Activated CD4-positive, alpha-beta T cell treated with anti-CD3 and anti-CD28 coated beads, Interleukin-2, amount 10 ng/mL, durations not matched to agents 24 days and 14 days (primary cell): ENCODE measurements at regions not wholly inside any gene's neighbourhood (a gene's known extent, or its start where the extent isn't known, plus 50 kb on each side); places are given as distances from the start of the nearest gene placed in this dataset.

ENCODE experiments used
- DNase-seq: peaks from one replicate; pipeline ENCODE4 v3.0.0; 2022
- H3K27ac Mint-ChIP-seq: one replicate; pipeline ENCODE4 v1.8.0; 2022; ENCODE audit warnings: mild to moderate bottlenecking, mixed read lengths
- H3K27me3 Mint-ChIP-seq: one replicate; pipeline ENCODE4 v1.8.0; 2022; ENCODE audit warnings: mixed read lengths
- H3K36me3 Mint-ChIP-seq: one replicate; pipeline ENCODE4 v1.8.0; 2022; ENCODE audit warnings: low read depth, mild to moderate bottlenecking, mixed read lengths
- H3K4me1 Mint-ChIP-seq: one replicate; pipeline ENCODE4 v1.8.0; 2021; ENCODE audit warnings: mixed read lengths
- H3K4me3 Mint-ChIP-seq: one replicate; pipeline ENCODE4 v1.8.0; 2022; ENCODE audit warnings: mild to moderate bottlenecking, moderate library complexity, mixed read lengths
- H3K9me3 Mint-ChIP-seq: one replicate; pipeline ENCODE4 v1.8.0; 2021; ENCODE audit warnings: mixed read lengths
- intact Hi-C: fragments of 100-400 bp; cut with micrococcal nuclease; formaldehyde crosslinking; loops from one replicate; pipeline ENCODE4 v1.15.1; 2023

- no peaks in the 10 kb centered on the region for H3K36me3 Mint-ChIP-seq
- H3K27me3 Mint-ChIP-seq, result no peaks in the 10 kb centered on the region
- H3K4me1 Mint-ChIP-seq, result no peaks in the 10 kb centered on the region
- peaks cover 4% of the 10 kb centered on the region for H3K9me3 Mint-ChIP-seq
- intact Hi-C loops, result no loop called here
- H3K27ac Mint-ChIP-seq, result no peak overlapping the region
- DNase-seq, result no peak
- no peak overlapping the region for H3K4me3 Mint-ChIP-seq
These were observed 174.6 kb downstream of the RASSF9 start for GRCh38 chr12:85661461-85662206.

DNA sequence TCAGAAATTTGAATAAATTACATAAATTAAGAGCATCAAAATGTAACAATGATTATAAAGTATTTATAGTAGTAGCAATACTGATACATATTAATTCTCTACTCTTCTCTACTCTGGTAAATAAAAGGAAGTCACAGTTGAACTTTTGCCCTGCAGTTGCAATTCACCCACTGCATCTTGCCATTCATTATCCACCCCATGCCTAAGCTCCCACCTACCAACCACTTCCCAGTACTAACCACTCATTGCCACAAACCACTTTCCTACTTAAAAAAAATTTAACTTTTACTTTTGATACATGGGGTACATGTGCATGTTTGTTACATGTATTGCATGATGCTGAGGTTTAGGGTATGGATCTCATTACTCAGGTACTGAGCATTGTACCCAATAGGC lies 174.0 kb downstream of the RASSF9 start:
- Mint-ChIP-seq H3K27me3 (no peaks in the 10 kb centered on the region), H3K27ac (no peak overlapping the region), H3K9me3 (peaks cover 4% of the 10 kb centered on the region), H3K4me1 (no peaks in the 10 kb centered on the region), H3K4me3 (no peak overlapping the region), H3K36me3 (no peaks in the 10 kb centered on the region)
- DNase-seq, result no peak
- intact Hi-C loops, result no loop called here

- Mint-ChIP-seq H3K9me3 (peaks cover 2% of the 10 kb centered on the region), H3K27ac (no peak overlapping the region), H3K4me3 (no peak overlapping the region), H3K27me3 (no peaks in the 10 kb centered on the region), H3K4me1 (no peaks in the 10 kb centered on the region), H3K36me3 (no peaks in the 10 kb centered on the region)
- intact Hi-C loops, result no loop called here
- DNase-seq, result no peak
These were observed 172.6 kb downstream of the RASSF9 start for GRCh38 chr12:85663631-85664030.

GRCh38 chr12:85664429-85664828 lies 171.8 kb downstream of the RASSF9 start:
- Mint-ChIP-seq H3K27me3 (no peaks in the 10 kb centered on the region), H3K27ac (no peak overlapping the region), H3K36me3 (no peaks in the 10 kb centered on the region), H3K4me3 (no peak overlapping the region), H3K9me3 (no peaks in the 10 kb centered on the region), H3K4me1 (no peaks in the 10 kb centered on the region)
- DNase-seq, result no peak
- intact Hi-C loops, result no loop called here

- Mint-ChIP-seq H3K4me1 (no peaks in the 10 kb centered on the region), H3K4me3 (no peak overlapping the region), H3K9me3 (no peaks in the 10 kb centered on the region), H3K27ac (no peak overlapping the region), H3K36me3 (no peaks in the 10 kb centered on the region), H3K27me3 (no peaks in the 10 kb centered on the region)
- DNase-seq, result no peak
- intact Hi-C loops, result no loop called here
These were observed 166.3 kb downstream of the RASSF9 start for GRCh38 chr12:85669911-85670310.

GRCh38 chr12:85672436-85672835 lies 163.8 kb downstream of the RASSF9 start:
- no peaks in the 10 kb centered on the region for H3K9me3 Mint-ChIP-seq
- H3K4me3 Mint-ChIP-seq, result no peak overlapping the region
- H3K27me3 Mint-ChIP-seq, result no peaks in the 10 kb centered on the region
- no peak for DNase-seq
- no peak overlapping the region for H3K27ac Mint-ChIP-seq
- H3K4me1 Mint-ChIP-seq, result no peaks in the 10 kb centered on the region
- H3K36me3 Mint-ChIP-seq, result no peaks in the 10 kb centered on the region
- intact Hi-C loops, result no loop called here

GRCh38 chr12:85673921-85674420 lies 162.2 kb downstream of the RASSF9 start:
- no peak overlapping the region for H3K4me3 Mint-ChIP-seq
- no peak overlapping the region for H3K27ac Mint-ChIP-seq
- intact Hi-C loops, result no loop called here
- H3K27me3 Mint-ChIP-seq, result no peaks in the 10 kb centered on the region
- no peaks in the 10 kb centered on the region for H3K9me3 Mint-ChIP-seq
- H3K36me3 Mint-ChIP-seq, result no peaks in the 10 kb centered on the region
- no peaks in the 10 kb centered on the region for H3K4me1 Mint-ChIP-seq
- no peak for DNase-seq

DNA sequence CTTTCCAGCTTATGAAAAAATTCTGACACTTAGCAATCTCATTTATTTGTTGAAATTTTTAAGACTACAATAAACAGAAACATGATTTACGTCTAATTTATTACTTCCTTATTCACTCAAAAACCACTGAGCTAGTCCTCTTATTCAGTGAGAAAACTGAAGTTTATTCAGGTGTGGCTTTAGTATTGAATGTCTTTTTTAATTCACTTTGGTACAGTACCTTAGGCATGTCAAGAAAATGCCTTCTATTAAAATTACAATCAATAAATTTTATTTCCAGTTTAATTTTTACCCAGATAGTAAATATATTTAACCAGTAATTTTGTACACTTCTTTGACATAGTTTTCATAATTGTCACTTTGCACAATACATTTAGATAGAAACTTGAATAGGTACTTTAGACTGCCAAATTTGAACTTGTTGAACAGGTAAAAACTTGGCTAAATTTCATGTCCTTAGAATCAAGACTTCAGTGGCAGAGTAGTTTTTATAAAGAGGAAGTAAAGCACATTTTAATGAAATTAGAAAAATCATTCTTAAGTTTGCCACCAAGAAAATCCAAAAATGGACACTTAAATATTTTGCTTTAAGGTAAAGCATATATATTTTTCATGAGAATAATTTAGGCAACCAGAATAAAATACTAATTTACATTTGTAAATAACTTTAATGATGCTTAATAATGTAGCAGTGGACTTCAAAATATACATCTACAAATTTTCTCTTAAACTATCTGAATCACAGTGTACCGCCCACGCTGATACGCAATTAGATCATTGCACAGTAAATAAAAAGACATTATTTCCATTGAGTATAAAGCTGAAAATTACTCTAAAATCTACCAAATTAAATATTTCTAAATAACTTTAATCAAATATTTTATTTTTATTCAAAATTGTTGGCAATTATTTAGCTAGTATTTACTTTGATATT lies 159.1 kb downstream of the RASSF9 start:
- DNase-seq, result no peak
- Mint-ChIP-seq H3K4me1 (no peaks in the 10 kb centered on the region), H3K27ac (no peak overlapping the region), H3K4me3 (no peak overlapping the region), H3K9me3 (peaks cover 5% of the 10 kb centered on the region), H3K36me3 (no peaks in the 10 kb centered on the region), H3K27me3 (no peaks in the 10 kb centered on the region)
- intact Hi-C loops, result no loop called here

- Mint-ChIP-seq H3K9me3 (peaks cover 5% of the 10 kb centered on the region), H3K4me1 (no peaks in the 10 kb centered on the region), H3K36me3 (no peaks in the 10 kb centered on the region), H3K27ac (no peak overlapping the region), H3K27me3 (no peaks in the 10 kb centered on the region), H3K4me3 (no peak overlapping the region)
- DNase-seq, result no peak
- intact Hi-C loops, result no loop called here
These were observed 156.9 kb downstream of the RASSF9 start for GRCh38 chr12:85679296-85679695.

DNA sequence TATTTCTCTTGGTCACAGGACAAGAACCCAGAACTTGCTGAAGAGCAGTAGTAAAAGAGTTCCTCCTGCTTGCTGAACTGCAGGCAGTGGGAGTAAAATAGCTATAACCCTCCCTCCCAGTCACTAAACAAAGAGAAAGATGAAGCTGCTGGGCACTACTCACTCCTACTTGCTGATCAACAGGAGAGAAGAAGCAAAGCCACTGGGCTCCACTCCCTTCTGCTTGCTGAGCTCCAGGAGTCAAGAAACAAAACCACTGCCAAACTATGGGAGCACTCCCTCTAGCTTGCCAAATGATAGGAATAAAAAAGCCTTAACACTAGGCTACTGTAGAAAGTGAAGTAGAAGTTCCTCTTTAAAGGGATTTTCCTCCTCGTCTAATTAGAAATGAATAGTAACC lies 155.3 kb downstream of the RASSF9 start:
- Mint-ChIP-seq H3K4me3 (no peak overlapping the region), H3K4me1 (no peaks in the 10 kb centered on the region), H3K27me3 (no peaks in the 10 kb centered on the region), H3K9me3 (peaks cover 5% of the 10 kb centered on the region), H3K27ac (no peak overlapping the region), H3K36me3 (no peaks in the 10 kb centered on the region)
- no peak for DNase-seq
- intact Hi-C loops, result no loop called here

GRCh38 chr12:85681333-85681732 lies 154.9 kb downstream of the RASSF9 start:
- Mint-ChIP-seq H3K27ac (no peak overlapping the region), H3K36me3 (no peaks in the 10 kb centered on the region), H3K4me3 (no peak overlapping the region), H3K27me3 (no peaks in the 10 kb centered on the region), H3K4me1 (no peaks in the 10 kb centered on the region), H3K9me3 (peaks cover 5% of the 10 kb centered on the region)
- no peak for DNase-seq
- intact Hi-C loops, result no loop called here

DNA sequence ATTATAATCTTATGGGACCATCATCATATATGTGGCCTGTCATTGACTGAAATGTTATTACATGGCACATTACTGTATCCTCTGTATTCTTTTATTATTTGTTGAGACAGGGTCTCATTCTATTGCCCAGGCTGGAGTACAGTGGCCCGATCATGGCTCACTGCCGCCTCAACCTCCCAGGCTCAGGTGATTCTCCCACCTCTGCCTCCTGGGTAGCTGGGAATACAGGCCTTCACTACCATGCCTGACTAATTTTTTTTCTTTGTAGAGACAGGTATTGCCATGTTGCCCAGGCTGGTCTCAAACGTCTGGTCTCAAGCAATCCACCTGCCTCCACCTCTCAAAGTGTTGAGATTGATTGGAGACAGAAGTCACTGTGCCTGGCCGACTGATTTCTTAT lies 153.2 kb downstream of the RASSF9 start:
- no peak overlapping the region for H3K27ac Mint-ChIP-seq
- no peaks in the 10 kb centered on the region for H3K36me3 Mint-ChIP-seq
- H3K27me3 Mint-ChIP-seq, result no peaks in the 10 kb centered on the region
- no peak overlapping the region for H3K4me3 Mint-ChIP-seq
- H3K9me3 Mint-ChIP-seq, result peaks cover 5% of the 10 kb centered on the region
- no peaks in the 10 kb centered on the region for H3K4me1 Mint-ChIP-seq
- DNase-seq, result no peak
- intact Hi-C loops, result no loop called here

GRCh38 chr12:85688837-85689236 lies 147.4 kb downstream of the RASSF9 start:
- H3K9me3 Mint-ChIP-seq, result no peaks in the 10 kb centered on the region
- no peaks in the 10 kb centered on the region for H3K27me3 Mint-ChIP-seq
- intact Hi-C loops, result no loop called here
- DNase-seq, result no peak
- no peaks in the 10 kb centered on the region for H3K36me3 Mint-ChIP-seq
- H3K27ac Mint-ChIP-seq, result no peak overlapping the region
- H3K4me1 Mint-ChIP-seq, result no peaks in the 10 kb centered on the region
- no peak overlapping the region for H3K4me3 Mint-ChIP-seq

DNA sequence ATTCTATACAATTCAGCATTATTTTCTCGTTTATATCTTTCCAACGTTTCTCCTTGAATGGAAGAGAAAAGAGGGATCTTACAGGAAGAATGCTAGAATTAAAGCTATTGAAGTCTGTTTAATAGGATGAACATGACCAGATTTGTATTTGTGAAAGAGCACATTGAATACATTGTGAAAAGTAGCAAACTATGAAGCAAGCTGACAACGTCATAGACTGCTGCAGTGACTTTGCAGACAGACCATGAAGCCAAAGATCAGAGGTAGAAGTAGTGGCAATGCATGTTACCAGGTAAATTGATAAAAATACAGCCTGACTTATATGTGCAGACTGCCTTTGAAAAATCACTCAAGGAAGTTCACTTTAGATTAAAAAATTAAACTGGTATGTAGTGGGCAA lies 146.1 kb downstream of the RASSF9 start:
- intact Hi-C loops, result no loop called here
- Mint-ChIP-seq H3K9me3 (no peaks in the 10 kb centered on the region), H3K27me3 (no peaks in the 10 kb centered on the region), H3K36me3 (no peaks in the 10 kb centered on the region), H3K27ac (no peak overlapping the region), H3K4me3 (no peak overlapping the region), H3K4me1 (no peaks in the 10 kb centered on the region)
- DNase-seq, result no peak
